ENCODE measurements at regions not wholly inside any gene's neighbourhood (a gene's known extent, or its start where the extent isn't known, plus 50 kb on each side); places are given as distances from the start of the nearest gene placed in this dataset.

- Mint-ChIP-seq H3K27ac (no peak overlapping the region), H3K36me3 (no peaks in the 10 kb centered on the region), H3K4me1 (ENCODE audit: low read depth) (no peaks in the 10 kb centered on the region), H3K4me3 (no peak overlapping the region), H3K9me3 (ENCODE audit: low read depth) (no peaks in the 10 kb centered on the region), H3K27me3 (peaks cover 1% of the 10 kb centered on the region)
Measured at GRCh38 chr22:27437570-27437969, 364.0 kb downstream of the MN1 start.

GRCh38 chr22:27438271-27438980, 363.1 kb downstream of the MN1 start:
- no peak overlapping the region for H3K27ac Mint-ChIP-seq
- H3K9me3 Mint-ChIP-seq (ENCODE audit: low read depth): no peaks in the 10 kb centered on the region
- H3K4me3 Mint-ChIP-seq: no peak overlapping the region
- H3K27me3 Mint-ChIP-seq: peaks cover 1% of the 10 kb centered on the region
- H3K4me1 Mint-ChIP-seq (ENCODE audit: low read depth): no peaks in the 10 kb centered on the region
- H3K36me3 Mint-ChIP-seq: no peaks in the 10 kb centered on the region

- Mint-ChIP-seq H3K27ac (no peak overlapping the region), H3K9me3 (ENCODE audit: low read depth) (no peaks in the 10 kb centered on the region), H3K36me3 (no peaks in the 10 kb centered on the region), H3K4me3 (no peak overlapping the region), H3K27me3 (peaks cover 1% of the 10 kb centered on the region), H3K4me1 (ENCODE audit: low read depth) (no peaks in the 10 kb centered on the region)
Measured at GRCh38 chr22:27439131-27439530, 362.4 kb downstream of the MN1 start.

- Mint-ChIP-seq H3K27ac (no peak overlapping the region), H3K36me3 (no peaks in the 10 kb centered on the region), H3K27me3 (peaks cover 1% of the 10 kb centered on the region), H3K4me3 (no peak overlapping the region), H3K9me3 (ENCODE audit: low read depth) (no peaks in the 10 kb centered on the region), H3K4me1 (ENCODE audit: low read depth) (no peaks in the 10 kb centered on the region)
Measured at GRCh38 chr22:27440304-27440865, 361.2 kb downstream of the MN1 start.

GRCh38 chr22:27441706-27442475, 359.7 kb downstream of the MN1 start:
- peaks cover 1% of the 10 kb centered on the region for H3K27me3 Mint-ChIP-seq
- H3K4me1 Mint-ChIP-seq (ENCODE audit: low read depth): no peaks in the 10 kb centered on the region
- no peak overlapping the region for H3K4me3 Mint-ChIP-seq
- H3K9me3 Mint-ChIP-seq (ENCODE audit: low read depth): no peaks in the 10 kb centered on the region
- no peak overlapping the region for H3K27ac Mint-ChIP-seq
- H3K36me3 Mint-ChIP-seq: no peaks in the 10 kb centered on the region

- Mint-ChIP-seq H3K9me3 (ENCODE audit: low read depth) (no peaks in the 10 kb centered on the region), H3K27ac (no peak overlapping the region), H3K27me3 (peaks cover 1% of the 10 kb centered on the region), H3K4me3 (no peak overlapping the region), H3K36me3 (no peaks in the 10 kb centered on the region), H3K4me1 (ENCODE audit: low read depth) (no peaks in the 10 kb centered on the region)
Measured at GRCh38 chr22:27443306-27443705, 358.2 kb downstream of the MN1 start.

GRCh38 chr22:27445881-27446280, 355.7 kb downstream of the MN1 start:
- Mint-ChIP-seq H3K9me3 (ENCODE audit: low read depth) (no peaks in the 10 kb centered on the region), H3K36me3 (no peaks in the 10 kb centered on the region), H3K27me3 (no peaks in the 10 kb centered on the region), H3K27ac (no peak overlapping the region), H3K4me1 (ENCODE audit: low read depth) (no peaks in the 10 kb centered on the region), H3K4me3 (no peak overlapping the region)

- Mint-ChIP-seq H3K36me3 (no peaks in the 10 kb centered on the region), H3K4me3 (no peak overlapping the region), H3K27ac (no peak overlapping the region), H3K9me3 (ENCODE audit: low read depth) (no peaks in the 10 kb centered on the region), H3K27me3 (no peaks in the 10 kb centered on the region), H3K4me1 (ENCODE audit: low read depth) (no peaks in the 10 kb centered on the region)
Measured at GRCh38 chr22:27447289-27447688, 354.3 kb downstream of the MN1 start.

- H3K4me1 Mint-ChIP-seq (ENCODE audit: low read depth): no peaks in the 10 kb centered on the region
- H3K27me3 Mint-ChIP-seq: no peaks in the 10 kb centered on the region
- no peaks in the 10 kb centered on the region for H3K9me3 Mint-ChIP-seq (ENCODE audit: low read depth)
- no peaks in the 10 kb centered on the region for H3K36me3 Mint-ChIP-seq
- H3K27ac Mint-ChIP-seq: no peak overlapping the region
- no peak overlapping the region for H3K4me3 Mint-ChIP-seq
Measured at GRCh38 chr22:27450448-27450847, 351.1 kb downstream of the MN1 start.

- Mint-ChIP-seq H3K27ac (no peak overlapping the region), H3K4me1 (ENCODE audit: low read depth) (no peaks in the 10 kb centered on the region), H3K36me3 (no peaks in the 10 kb centered on the region), H3K27me3 (no peaks in the 10 kb centered on the region), H3K9me3 (ENCODE audit: low read depth) (no peaks in the 10 kb centered on the region), H3K4me3 (no peak overlapping the region)
Measured at GRCh38 chr22:27452245-27452644, 349.3 kb downstream of the MN1 start.

GRCh38 chr22:27452922-27453321, 348.6 kb downstream of the MN1 start:
- H3K4me3 Mint-ChIP-seq: no peak overlapping the region
- no peaks in the 10 kb centered on the region for H3K27me3 Mint-ChIP-seq
- H3K4me1 Mint-ChIP-seq (ENCODE audit: low read depth): no peaks in the 10 kb centered on the region
- no peaks in the 10 kb centered on the region for H3K9me3 Mint-ChIP-seq (ENCODE audit: low read depth)
- no peak overlapping the region for H3K27ac Mint-ChIP-seq
- no peaks in the 10 kb centered on the region for H3K36me3 Mint-ChIP-seq

GRCh38 chr22:27453725-27454124, 347.8 kb downstream of the MN1 start:
- Mint-ChIP-seq H3K4me1 (ENCODE audit: low read depth) (no peaks in the 10 kb centered on the region), H3K27me3 (no peaks in the 10 kb centered on the region), H3K27ac (no peak overlapping the region), H3K9me3 (ENCODE audit: low read depth) (no peaks in the 10 kb centered on the region), H3K4me3 (no peak overlapping the region), H3K36me3 (no peaks in the 10 kb centered on the region)

GRCh38 chr22:27454807-27455450, 346.6 kb downstream of the MN1 start:
- Mint-ChIP-seq H3K4me1 (ENCODE audit: low read depth) (no peaks in the 10 kb centered on the region), H3K27ac (no peak overlapping the region), H3K4me3 (no peak overlapping the region), H3K9me3 (ENCODE audit: low read depth) (no peaks in the 10 kb centered on the region), H3K27me3 (no peaks in the 10 kb centered on the region), H3K36me3 (no peaks in the 10 kb centered on the region)

GRCh38 chr22:27455526-27455925, 346.0 kb downstream of the MN1 start:
- Mint-ChIP-seq H3K4me3 (no peak overlapping the region), H3K9me3 (ENCODE audit: low read depth) (no peaks in the 10 kb centered on the region), H3K27ac (no peak overlapping the region), H3K36me3 (no peaks in the 10 kb centered on the region), H3K27me3 (no peaks in the 10 kb centered on the region), H3K4me1 (ENCODE audit: low read depth) (no peaks in the 10 kb centered on the region)
